SK-N-SH (cell line): ENCODE measurements at regions not wholly inside any gene's neighbourhood (a gene's known extent, or its start where the extent isn't known, plus 50 kb on each side); places are given as distances from the start of the nearest gene placed in this dataset.

Source experiments
- CTCF ChIA-PET: fragments of 300-600, 350-600 bp; formaldehyde crosslinking; extraction: SDS; loops from one replicate; lab custom pipeline; 2021; lab: Yijun Ruan, JAX
- POLR2A ChIA-PET: fragments of 350-600 bp; sonication (Branson Sonifier 250); formaldehyde crosslinking; extraction: SDS; loops from one replicate; lab custom pipeline; 2020; ENCODE audit warnings: antibody characterized with exemption, inconsistent platforms; lab: Yijun Ruan, JAX
- DNase-seq: peaks from one replicate; pipeline ENCODE4 v3.0.0; 2012
- H2AFZ ChIP-seq: fragments of 200-600 bp; sonication (generic); 2 replicates; pipeline ENCODE4 v1.8.1; 2016; ENCODE audit warnings: antibody characterized with exemption, mild to moderate bottlenecking, low read depth
- H3F3A ChIP-seq: fragments of 200-600 bp; sonication (generic); replicated peaks from 2 replicates; pipeline ENCODE3; 2016; ENCODE audit warnings: antibody characterized with exemption, mild to moderate bottlenecking; ENCODE audit not compliant: insufficient read depth
- H3K27ac ChIP-seq, 2 experiments: fragments of 200-500 bp in 1 of 2; fragments of 200-600 bp in 1 of 2; sonication (Bioruptor generic) in 1 of 2; sonication (generic), shearing (Covaris generic) in 1 of 2; 2 replicates each; pipeline versions ENCODE4 v1.5.1 to v1.6.1; 2014 to 2016; ENCODE audit warnings: low read depth in 2 of 2, inconsistent platforms in 1 of 2, low read length in 1 of 2, mild to moderate bottlenecking in 1 of 2, mixed read lengths in 1 of 2
- H3K27me3 ChIP-seq: fragments of 200-600 bp; sonication (generic), shearing (Covaris generic); 2 replicates; pipeline ENCODE4 v1.6.1; 2016; ENCODE audit warnings: mixed run types; ENCODE audit not compliant: insufficient read depth
- H3K36me3 ChIP-seq, 2 experiments: fragments of 200-500 bp in 1 of 2; fragments of 200-600 bp in 1 of 2; sonication (Bioruptor generic) in 1 of 2; sonication (generic) in 1 of 2; replicated peaks in 1 of 2; 2 replicates each; pipeline versions ENCODE3 to v1.5.1; 2014 to 2016; ENCODE audit warnings: low read length in 1 of 2, mild to moderate bottlenecking in 1 of 2; ENCODE audit not compliant: insufficient read depth in 2 of 2, control insufficient read depth in 1 of 2
- H3K4me1 ChIP-seq, 2 experiments: fragments of 200-500 bp in 1 of 2; fragments of 200-600 bp in 1 of 2; sonication (Bioruptor generic) in 1 of 2; sonication (generic), shearing (Covaris generic) in 1 of 2; 2 replicates each; pipeline versions ENCODE4 v1.5.1 to v1.6.1; 2014 to 2016; ENCODE audit warnings: low read depth in 1 of 2, low read length in 1 of 2, mixed run types in 1 of 2; ENCODE audit not compliant: insufficient read depth in 2 of 2, control insufficient read depth in 1 of 2
- H3K4me2 ChIP-seq: fragments of 200-600 bp; sonication (generic), shearing (Covaris generic); 2 replicates; pipeline ENCODE4 v1.6.1; 2017; ENCODE audit warnings: mixed run types
- H3K4me3 ChIP-seq, 2 experiments: fragments of 200-500 bp in 1 of 2; fragments of 200-600 bp in 1 of 2; sonication (Bioruptor generic) in 1 of 2; sonication (generic), shearing (Covaris generic) in 1 of 2; 2 replicates each; pipeline versions ENCODE4 v1.5.1 to v1.8.1; 2014 to 2016; ENCODE audit warnings: low read depth in 2 of 2, inconsistent platforms in 1 of 2, low read length in 1 of 2, mild to moderate bottlenecking in 1 of 2, mixed read lengths in 1 of 2, moderate library complexity in 1 of 2
- H3K79me2 ChIP-seq: fragments of 200-600 bp; sonication (generic); 2 replicates; pipeline ENCODE4 v1.8.1; 2017; ENCODE audit warnings: mild to moderate bottlenecking; ENCODE audit not compliant: insufficient read depth
- H3K9ac ChIP-seq: fragments of 200-600 bp; sonication (generic); 2 replicates; pipeline ENCODE4 v1.6.1; 2017; ENCODE audit warnings: mixed run types
- H3K9me2 ChIP-seq: fragments of 200-600 bp; sonication (generic); 2 replicates; pipeline ENCODE4 v1.6.1; 2017; ENCODE audit warnings: mixed run types
- H3K9me3 ChIP-seq: fragments of 200-600 bp; sonication (generic); 2 replicates; pipeline ENCODE4 v1.6.1; 2017; ENCODE audit warnings: mixed run types, mild to moderate bottlenecking, moderate library complexity
- H4K20me1 ChIP-seq: fragments of 200-600 bp; sonication (generic); 2 replicates; pipeline ENCODE4 v1.6.1; 2017; ENCODE audit warnings: mild to moderate bottlenecking, mixed run types; ENCODE audit not compliant: insufficient read depth
- CHD2 ChIP-seq: fragments of 150-350 bp; IDR thresholded peaks from 2 replicates; pipeline ENCODE4 v1.6.1; 2018; ENCODE audit warnings: low read length; ENCODE audit not compliant: partially characterized antibody
- ELF1 ChIP-seq: IDR thresholded peaks from 2 replicates; pipeline ENCODE4 v1.4.0; 2012
- EP300 ChIP-seq, 2 experiments: IDR thresholded peaks; 2 replicates each; pipeline versions ENCODE4 v1.4.0 to v1.6.1; 2012; ENCODE audit warnings: borderline replicate concordance in 1 of 2, low read depth in 1 of 2, low read length in 1 of 2
- FOXJ3 ChIP-seq: sonication (generic); formaldehyde crosslinking; IDR thresholded peaks from 2 replicates; pipeline ENCODE4 v1.5.1; 2020; ENCODE audit warnings: mild to moderate bottlenecking, missing genetic modification reagents
- FOXM1 ChIP-seq: IDR thresholded peaks from 2 replicates; pipeline ENCODE4 v1.4.0; 2012; ENCODE audit warnings: low read depth, mild to moderate bottlenecking
- GATA2 ChIP-seq: sonication (generic); formaldehyde crosslinking; IDR thresholded peaks from 2 replicates; pipeline ENCODE4 v1.5.0; 2020; ENCODE audit warnings: mild to moderate bottlenecking, missing genetic modification reagents
- JUND ChIP-seq: IDR thresholded peaks from 2 replicates; pipeline ENCODE4 v1.4.0; 2012
- MEF2A ChIP-seq: IDR thresholded peaks from 2 replicates; pipeline ENCODE4 v1.4.0; 2012; ENCODE audit warnings: low read depth, borderline replicate concordance
- NRF1 ChIP-seq: IDR thresholded peaks from 2 replicates; pipeline ENCODE4 v1.6.1; 2012; ENCODE audit warnings: low read depth, mild to moderate bottlenecking, low read length
- POLR2AphosphoS5 ChIP-seq: IDR thresholded peaks from 2 replicates; pipeline ENCODE4 v1.6.1; 2012; ENCODE audit warnings: low read depth, low read length
- RFX5 ChIP-seq: IDR thresholded peaks from 2 replicates; pipeline ENCODE4 v1.6.1; 2012; ENCODE audit warnings: mild to moderate bottlenecking, improper control_type of control experiment, low read length
- SIN3A ChIP-seq: IDR thresholded peaks from 2 replicates; pipeline ENCODE4 v1.6.1; 2012; ENCODE audit warnings: low read depth, mild to moderate bottlenecking, low read length, moderate library complexity, borderline replicate concordance
- SMC3 ChIP-seq: IDR thresholded peaks from 2 replicates; pipeline ENCODE4 v1.6.1; 2012; ENCODE audit warnings: low read depth, low read length, improper control_type of control experiment
- TEAD4 ChIP-seq: IDR thresholded peaks from 2 replicates; pipeline ENCODE4 v1.4.0; 2012; ENCODE audit warnings: mild to moderate bottlenecking, borderline replicate concordance; ENCODE audit not compliant: insufficient read depth
- USF2 ChIP-seq: fragments of 150-350 bp; IDR thresholded peaks from 2 replicates; pipeline ENCODE4 v1.6.1; 2017; ENCODE audit warnings: antibody characterized with exemption, low read length, low read depth, borderline replicate concordance
- YY1 ChIP-seq: IDR thresholded peaks from 2 replicates; pipeline ENCODE4 v1.4.0; 2012; ENCODE audit warnings: low read depth, mild to moderate bottlenecking
- whole genome bisulfite sequencing: methylation state at CpG from one replicate; pipeline ENCODE4 v1.1.6; 2017; ENCODE audit warnings: low lambda C conversion rate; 5-methylcytosine and 5-hydroxymethylcytosine counted together

- no peak overlapping the region for H3K9ac ChIP-seq
- ChIA-PET CTCF (interaction anchor here (0.6 kb wide), 1 partner anchor 35 kb away, joined by 3 read pairs; no protein-coding TSS in a partner anchor), POLR2A (no interaction called here)
- WGBS, result 62% methylated on average over 3 of the region's 3 CpGs
- no peaks in the 10 kb centered on the region for H3K27me3 ChIP-seq
- no peaks in the 10 kb centered on the region for H3K79me2 ChIP-seq
- no peak for DNase-seq
- no peaks in the 10 kb centered on the region for H3K36me3 ChIP-seq
- TF ChIP-seq JUND, result no peak
- no peak for TF ChIP-seq FOXJ3 (CRISPR knock-in tag)
- TF ChIP-seq GATA2 (CRISPR knock-in tag), result no peak
- no peak for TF ChIP-seq POLR2AphosphoS5
- TF ChIP-seq USF2, result no peak
- no peak for TF ChIP-seq SIN3A
- no peak for TF ChIP-seq SMC3
- no peak for TF ChIP-seq ELF1
- no peak for TF ChIP-seq MEF2A
- TF ChIP-seq NRF1, result no peak
- TF ChIP-seq EP300 (IDR thresholded peaks at IDR 0.05; ENCODE audit: borderline replicate concordance in 1 of 2, low read depth in 1 of 2, low read length in 1 of 2), result no peak
- TF ChIP-seq TEAD4, result no peak
- TF ChIP-seq CHD2, result no peak
- H3K4me1 ChIP-seq, result no peaks in the 10 kb centered on the region
- no peak overlapping the region for H3K27ac ChIP-seq
- H2AFZ ChIP-seq, result no peak overlapping the region
- no peaks in the 10 kb centered on the region for H3K9me2 ChIP-seq
- H3K4me2 ChIP-seq, result no peak overlapping the region
- H3K4me3 ChIP-seq, result no peak overlapping the region
- no peaks in the 10 kb centered on the region for H3K9me3 ChIP-seq
- no peaks in the 10 kb centered on the region for H3F3A ChIP-seq
- H4K20me1 ChIP-seq, result no peaks in the 10 kb centered on the region
Measured at GRCh38 chr11:36885154-36885553, 287.1 kb upstream of the RAG2 start.

- Histone ChIP-seq H3K9me3 (no peaks in the 10 kb centered on the region), H3K27ac (no peak overlapping the region), H3K36me3 (no peaks in the 10 kb centered on the region)
- POLR2A ChIA-PET, result no interaction called here
- TF ChIP-seq JUND (no peak), YY1 (no peak), FOXM1 (no peak), RFX5 (no peak)
- TF ChIP-seq, all 33 proteins: peak for 0
- no peaks in the 10 kb centered on the region for H3K79me2 ChIP-seq
- H4K20me1 ChIP-seq, result no peaks in the 10 kb centered on the region
- no peaks in the 10 kb centered on the region for H3K9me2 ChIP-seq
- no peak overlapping the region for H3K4me3 ChIP-seq
- 77% methylated on average over 1 of the region's 1 CpG for WGBS
- CTCF ChIA-PET, result interaction anchor here (0.7 kb wide), 1 partner anchor 68 kb away, joined by 3 read pairs; no protein-coding TSS in a partner anchor
- no peak overlapping the region for H2AFZ ChIP-seq
- H3K9ac ChIP-seq, result no peak overlapping the region
- no peak overlapping the region for H3K4me2 ChIP-seq
- H3F3A ChIP-seq, result no peaks in the 10 kb centered on the region
- H3K4me1 ChIP-seq, result peaks cover 0 to 8% of the 10 kb centered on the region in 2 experiments; a peak in 1 of 4 replicates
- no peaks in the 10 kb centered on the region for H3K27me3 ChIP-seq
- no peak for DNase-seq
Measured at GRCh38 chr11:36878737-36879136, 280.7 kb upstream of the RAG2 start.
